HG02678 (cell line): ENCODE measurements at regions not wholly inside any gene's neighbourhood (a gene's known extent, or its start where the extent isn't known, plus 50 kb on each side); places are given as distances from the start of the nearest gene placed in this dataset.

Source experiments
- ATAC-seq: cut with Tn5 transposase; IDR thresholded peaks from one replicate; pipeline ENCODE4 v1.9.1; 2021; ENCODE audit warnings: mild to moderate bottlenecking, moderate library complexity; ENCODE audit not compliant: unreplicated experiment

- no peak for ATAC-seq
These were observed 184.2 kb downstream of the NR2F2 start for GRCh38 chr15:96514607-96515285.

- ATAC-seq: no peak
These were observed 184.9 kb downstream of the NR2F2 start for GRCh38 chr15:96515371-96515770.

- no peak for ATAC-seq
These were observed 190.9 kb downstream of the NR2F2 start for GRCh38 chr15:96521386-96521785.

GRCh38 chr15:96524676-96525417 is 194.3 kb downstream of the NR2F2 start:
- ATAC-seq: no peak

GRCh38 chr15:96535148-96535547 is 204.6 kb downstream of the NR2F2 start:
- no peak for ATAC-seq

GRCh38 chr15:96538491-96538890 is 208.0 kb downstream of the NR2F2 start:
- no peak for ATAC-seq

GRCh38 chr15:96540283-96540682 is 209.8 kb downstream of the NR2F2 start:
- no peak for ATAC-seq

- ATAC-seq: no peak
These were observed 211.8 kb downstream of the NR2F2 start for GRCh38 chr15:96542130-96542770.

GRCh38 chr15:96544162-96544756 is 213.8 kb downstream of the NR2F2 start:
- no peak for ATAC-seq

GRCh38 chr15:96549136-96549535 is 218.6 kb downstream of the NR2F2 start:
- no peak for ATAC-seq

- no peak for ATAC-seq
These were observed 220.7 kb downstream of the NR2F2 start for GRCh38 chr15:96551196-96551595.

GRCh38 chr15:96551722-96552121 is 221.2 kb downstream of the NR2F2 start:
- no peak for ATAC-seq

- no peak for ATAC-seq
These were observed 222.5 kb downstream of the NR2F2 start for GRCh38 chr15:96553006-96553405.

GRCh38 chr15:96553451-96553850 is 223.0 kb downstream of the NR2F2 start:
- ATAC-seq: no peak

GRCh38 chr15:96553931-96554330 is 223.4 kb downstream of the NR2F2 start:
- no peak for ATAC-seq

GRCh38 chr15:96554541-96554940 is 224.0 kb downstream of the NR2F2 start:
- ATAC-seq: no peak

- no peak for ATAC-seq
These were observed 228.6 kb downstream of the NR2F2 start for GRCh38 chr15:96559087-96559486.

GRCh38 chr15:96559631-96560030 is 229.1 kb downstream of the NR2F2 start:
- no peak for ATAC-seq

- ATAC-seq: no peak
These were observed 229.9 kb downstream of the NR2F2 start for GRCh38 chr15:96560246-96560895.

GRCh38 chr15:96561593-96561992 is 231.1 kb downstream of the NR2F2 start:
- ATAC-seq: no peak

GRCh38 chr15:96564546-96564945 is 234.0 kb downstream of the NR2F2 start:
- ATAC-seq: no peak
